ENCODE measurements at regions not wholly inside any gene's neighbourhood (a gene's known extent, or its start where the extent isn't known, plus 50 kb on each side); places are given as distances from the start of the nearest gene placed in this dataset.

DNA sequence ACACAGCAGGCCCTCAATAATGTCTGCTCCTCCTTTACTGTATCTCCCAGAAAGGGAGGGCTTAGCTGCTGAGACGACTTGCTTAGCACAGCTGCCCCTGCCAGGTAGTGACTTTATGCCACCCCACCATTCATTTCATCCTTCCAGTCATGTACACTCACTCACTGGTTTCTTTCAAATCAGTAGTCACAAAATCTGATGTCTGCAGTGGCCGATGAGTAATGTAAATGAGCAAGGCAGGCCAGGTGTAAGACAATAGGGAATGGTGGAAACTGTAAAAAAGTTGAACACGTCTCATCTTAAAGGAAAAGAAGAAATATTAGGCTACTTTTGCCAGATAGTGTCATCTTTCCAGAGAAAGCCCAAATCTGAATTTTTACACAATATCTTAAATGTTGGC is 207.6 kb upstream of the PRICKLE2 start:
- no peak for TF ChIP-seq ZNF274 (IDR thresholded peaks at IDR 0.05; ENCODE audit: low read depth, low read length)
- TF ChIP-seq SUZ12 (IDR thresholded peaks at IDR 0.05; ENCODE audit: extremely low read depth, insufficient read depth, insufficient read length): no peak
